HepG2 (cell line): ENCODE measurements at regions not wholly inside any gene's neighbourhood (a gene's known extent, or its start where the extent isn't known, plus 50 kb on each side); places are given as distances from the start of the nearest gene placed in this dataset.

Source experiments
- ATAC-seq: fragments of 200-7000 bp; cut with Tn5 transposase; 3 replicates; pipeline ENCODE4 v1.9.1; 2020; ENCODE audit warnings: mild to moderate bottlenecking, moderate library complexity
- BruUV-seq: library from RNA; stranded (reverse); fragments of 400-500 nt; replicated peaks from 2 replicates; lab custom pipeline; 2021; lab: Mats Ljungman, UMichigan
- CTCF ChIA-PET: fragments of 300-600 bp; formaldehyde crosslinking; extraction: SDS; loops from one replicate; lab custom pipeline; 2021; ENCODE audit warnings: low total read pairs, inconsistent platforms, low intra/inter-chr PET ratio; lab: Yijun Ruan, JAX
- POLR2A ChIA-PET: fragments of 350-600 bp; sonication (Branson Sonifier 250); formaldehyde crosslinking; loops from one replicate; lab custom pipeline; 2020; ENCODE audit warnings: antibody characterized with exemption, inconsistent platforms; lab: Yijun Ruan, JAX
- DNase-seq: peaks from one replicate; pipeline ENCODE4 v3.0.0-alpha.2; 2015; ENCODE audit warnings: low spot score
- FAIRE-seq: peaks from 3 replicates; lab custom pipeline; 2011; peaks lifted over from hg19 to GRCh38; lab: Jason Lieb, UNC
- H2AFZ ChIP-seq: one replicate; pipeline ENCODE4 v1.6.1; 2011; ENCODE audit warnings: low read length, inconsistent platforms
- H3K27ac ChIP-seq: fragments of 300-600 bp; 3 replicates; pipeline ENCODE4 v1.8.0; 2011; ENCODE audit warnings: mixed run types, mild to moderate bottlenecking, mixed read lengths, low read length, inconsistent platforms; ENCODE audit not compliant: insufficient read depth; ENCODE audit errors: extremely low read length
- H3K27me3 ChIP-seq, 2 experiments: fragments of 200-600 bp in 1 of 2; 2 replicates in 1 of 2; 3 replicates in 1 of 2; pipeline versions ENCODE4 v1.6.0 to v1.8.0; 2011; ENCODE audit warnings: low read length in 2 of 2, mild to moderate bottlenecking in 2 of 2, moderate library complexity in 2 of 2, inconsistent platforms in 1 of 2; ENCODE audit not compliant: insufficient read depth in 2 of 2, control insufficient read depth in 1 of 2
- H3K36me3 ChIP-seq, 2 experiments: fragments of 200-600 bp in 1 of 2; replicated peaks in 1 of 2; 2 replicates in 1 of 2; 3 replicates in 1 of 2; pipeline versions ENCODE4 v1.5.1 to v1.8.0; 2011; ENCODE audit warnings: low read length in 2 of 2, inconsistent platforms in 1 of 2; ENCODE audit not compliant: insufficient read depth in 2 of 2, control insufficient read depth in 1 of 2
- H3K4me1 ChIP-seq: 2 replicates; pipeline ENCODE4 v1.5.1; 2012; ENCODE audit warnings: low read length, inconsistent platforms; ENCODE audit not compliant: insufficient read depth
- H3K4me2 ChIP-seq: 2 replicates; pipeline ENCODE4 v1.6.0; 2011; ENCODE audit warnings: low read depth, low read length, inconsistent platforms
- H3K4me3 ChIP-seq, 3 experiments: fragments of 200-600 bp in 1 of 3; sonication (generic), shearing (Covaris generic) in 1 of 3; replicated peaks in 1 of 3; 2 replicates each; pipeline ENCODE4 v1.5.1; 2011 to 2016; ENCODE audit warnings: low read length in 3 of 3, inconsistent platforms in 2 of 3, low read depth in 2 of 3, mild to moderate bottlenecking in 2 of 3, control low read depth in 1 of 3, mixed read lengths in 1 of 3; ENCODE audit not compliant: insufficient read depth in 1 of 3
- H3K79me2 ChIP-seq: one replicate; pipeline ENCODE4 v1.6.1; 2011; ENCODE audit warnings: low read length, inconsistent platforms; ENCODE audit not compliant: insufficient read depth
- H3K9ac ChIP-seq: 2 replicates; pipeline ENCODE4 v1.6.0; 2011; ENCODE audit warnings: mild to moderate bottlenecking, low read depth, low read length, inconsistent platforms; ENCODE audit not compliant: insufficient read depth
- H3K9me3 ChIP-seq: 2 replicates; pipeline ENCODE4 v1.5.1; 2012; ENCODE audit warnings: mild to moderate bottlenecking, low read length
- H4K20me1 ChIP-seq: 2 replicates; pipeline ENCODE4 v1.6.0; 2011; ENCODE audit warnings: inconsistent platforms, mild to moderate bottlenecking, low read length, moderate library complexity; ENCODE audit not compliant: insufficient read depth
- ATRX ChIP-seq: sonication (generic); formaldehyde crosslinking; IDR thresholded peaks from 2 replicates; pipeline ENCODE4 v1.4.0; 2020; ENCODE audit warnings: missing genetic modification reagents, borderline replicate concordance
- KLF6 ChIP-seq: IDR thresholded peaks from 2 replicates; pipeline ENCODE4 v1.8.0; 2016; ENCODE audit warnings: missing biosample characterization, missing genetic modification reagents
- NFIC ChIP-seq: IDR thresholded peaks from 2 replicates; pipeline ENCODE4 v1.6.1; 2012; ENCODE audit warnings: mild to moderate bottlenecking, low read length, inconsistent platforms
- PITX1 ChIP-seq: sonication (generic); formaldehyde crosslinking; IDR thresholded peaks from 2 replicates; pipeline ENCODE4 v1.5.1; 2020; ENCODE audit warnings: mild to moderate bottlenecking, missing genetic modification reagents
- POLR2G ChIP-seq: fragments of 200-400 bp; formaldehyde crosslinking; IDR thresholded peaks from 2 replicates; pipeline ENCODE4 v1.6.1; 2018; ENCODE audit warnings: mild to moderate bottlenecking, low read depth, low read length, moderate library complexity
- SOX6 ChIP-seq, 2 experiments: fragments of 450-650 bp in 1 of 2; sonication (generic) in 1 of 2; formaldehyde crosslinking in 1 of 2; IDR thresholded peaks; 2 replicates each; pipeline versions ENCODE4 v1.4.0 to v1.6.1; 2017 to 2020; ENCODE audit warnings: antibody characterized with exemption in 1 of 2, mild to moderate bottlenecking in 1 of 2, missing genetic modification reagents in 1 of 2
- TBL1XR1 ChIP-seq: fragments of 150-350 bp; IDR thresholded peaks from 2 replicates; pipeline ENCODE4 v1.6.1; 2014; ENCODE audit warnings: borderline replicate concordance, low read length; ENCODE audit not compliant: partially characterized antibody
- ZKSCAN5 ChIP-seq: sonication (generic); formaldehyde crosslinking; IDR thresholded peaks from 2 replicates; pipeline ENCODE4 v1.5.1; 2020; ENCODE audit warnings: mild to moderate bottlenecking, missing genetic modification reagents
- ZNF260 ChIP-seq: sonication (generic); formaldehyde crosslinking; IDR thresholded peaks from 2 replicates; pipeline ENCODE4 v1.4.0; 2020; ENCODE audit warnings: missing genetic modification reagents, low read depth, mild to moderate bottlenecking, borderline replicate concordance
- ZNF280B ChIP-seq: sonication (generic); formaldehyde crosslinking; IDR thresholded peaks from 2 replicates; pipeline ENCODE4 v1.5.0; 2020; ENCODE audit warnings: missing genetic modification reagents, mild to moderate bottlenecking, borderline replicate concordance
- ZNF460 ChIP-seq: sonication (generic); formaldehyde crosslinking; IDR thresholded peaks from 2 replicates; pipeline ENCODE4 v1.5.1; 2020; ENCODE audit warnings: missing genetic modification reagents, mild to moderate bottlenecking, borderline replicate concordance
- WGBS: methylation state at CpG from one replicate; pipeline ENCODE4 v1.1.6; 2017; ENCODE audit warnings: low lambda C conversion rate; 5-methylcytosine and 5-hydroxymethylcytosine counted together
- in situ Hi-C: cut with HindIII; loops from 2 replicates; pipeline ENCODE4 v1.10.0; 2017; ENCODE audit warnings: low pct_unique_long_range_greater_than_20kb; ENCODE audit not compliant: extremely low pct_ligation_motif_present
- intact Hi-C: fragments of 100-400 bp; cut with micrococcal nuclease; formaldehyde crosslinking; loops from one replicate; pipeline ENCODE4 v1.10.0; 2022; ENCODE audit not compliant: unreplicated experiment
- TF ChIP-seq, protein P1 (sequence below): sonication (generic); formaldehyde crosslinking; IDR thresholded peaks from 2 replicates; pipeline ENCODE4 v1.4.0; 2020; ENCODE audit warnings: missing genetic modification reagents, borderline replicate concordance
- TF ChIP-seq, protein P2 (sequence below): sonication (generic); formaldehyde crosslinking; IDR thresholded peaks from 2 replicates; pipeline ENCODE4 v1.4.0; 2020; ENCODE audit warnings: missing genetic modification reagents

DNA sequence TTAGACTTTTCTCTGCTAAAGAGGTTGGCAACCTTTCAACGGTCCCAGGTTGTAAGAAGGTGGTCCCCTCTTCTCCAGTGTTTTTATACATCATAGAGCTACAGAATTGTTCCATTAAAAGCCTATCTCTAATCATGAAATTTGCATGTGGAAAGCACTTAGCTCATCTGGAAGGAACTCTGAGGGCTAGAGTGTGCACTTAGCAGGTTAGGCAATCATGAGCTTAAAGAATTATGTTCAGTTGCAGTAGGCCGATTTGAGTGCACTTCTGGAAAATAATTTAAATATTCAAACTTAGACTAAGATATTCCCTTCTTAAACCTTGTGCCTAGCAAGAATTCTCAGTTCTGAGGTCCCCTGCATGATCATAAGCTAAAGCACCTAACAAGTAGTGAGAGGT lies 468.7 kb downstream of the SPATA31D1 start:
- POLR2A ChIA-PET = no interaction called here
- intact Hi-C loops (no loop called here), in situ Hi-C loops (no loop called here)
- FAIRE-seq = no peak
- BruUV-seq = no TSS peak
- no peaks in the 10 kb centered on the region for H3K27me3 ChIP-seq
- peaks cover 5% of the 10 kb centered on the region; the same call in 1 of the 2 replicates for H3K9me3 ChIP-seq
- CTCF ChIA-PET = interaction anchor here (0.6 kb wide), 1 partner anchor 675 kb away, joined by 4 read pairs; no protein-coding TSS in a partner anchor
- H3K79me2 ChIP-seq = no peaks in the 10 kb centered on the region
- no peaks in the 10 kb centered on the region for H4K20me1 ChIP-seq
- no peak overlapping the region for H3K9ac ChIP-seq
- H3K4me2 ChIP-seq = no peak overlapping the region
- no peak overlapping the region for H2AFZ ChIP-seq
- WGBS = 12% methylated on average over 2 of the region's 2 CpGs
- H3K27ac ChIP-seq = no peak overlapping the region
- no peak for ATAC-seq
- no peak for DNase-seq
- peaks cover 13% of the 10 kb centered on the region for H3K4me1 ChIP-seq
- no peak for TF ChIP-seq TBL1XR1
- no peak for TF ChIP-seq ZNF260 (CRISPR knock-in tag)
- no peak for TF ChIP-seq NFIC
- TF ChIP-seq PITX1 (CRISPR knock-in tag) = no peak
- TF ChIP-seq ATRX = no peak
- TF ChIP-seq, protein P1, sequence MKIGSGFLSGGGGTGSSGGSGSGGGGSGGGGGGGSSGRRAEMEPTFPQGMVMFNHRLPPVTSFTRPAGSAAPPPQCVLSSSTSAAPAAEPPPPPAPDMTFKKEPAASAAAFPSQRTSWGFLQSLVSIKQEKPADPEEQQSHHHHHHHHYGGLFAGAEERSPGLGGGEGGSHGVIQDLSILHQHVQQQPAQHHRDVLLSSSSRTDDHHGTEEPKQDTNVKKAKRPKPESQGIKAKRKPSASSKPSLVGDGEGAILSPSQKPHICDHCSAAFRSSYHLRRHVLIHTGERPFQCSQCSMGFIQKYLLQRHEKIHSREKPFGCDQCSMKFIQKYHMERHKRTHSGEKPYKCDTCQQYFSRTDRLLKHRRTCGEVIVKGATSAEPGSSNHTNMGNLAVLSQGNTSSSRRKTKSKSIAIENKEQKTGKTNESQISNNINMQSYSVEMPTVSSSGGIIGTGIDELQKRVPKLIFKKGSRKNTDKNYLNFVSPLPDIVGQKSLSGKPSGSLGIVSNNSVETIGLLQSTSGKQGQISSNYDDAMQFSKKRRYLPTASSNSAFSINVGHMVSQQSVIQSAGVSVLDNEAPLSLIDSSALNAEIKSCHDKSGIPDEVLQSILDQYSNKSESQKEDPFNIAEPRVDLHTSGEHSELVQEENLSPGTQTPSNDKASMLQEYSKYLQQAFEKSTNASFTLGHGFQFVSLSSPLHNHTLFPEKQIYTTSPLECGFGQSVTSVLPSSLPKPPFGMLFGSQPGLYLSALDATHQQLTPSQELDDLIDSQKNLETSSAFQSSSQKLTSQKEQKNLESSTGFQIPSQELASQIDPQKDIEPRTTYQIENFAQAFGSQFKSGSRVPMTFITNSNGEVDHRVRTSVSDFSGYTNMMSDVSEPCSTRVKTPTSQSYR (CRISPR knock-in tag) = no peak
- no peak for TF ChIP-seq KLF6
- no peak for TF ChIP-seq ZNF280B (CRISPR knock-in tag)
- no peak for TF ChIP-seq ZNF460
- TF ChIP-seq, protein P2, sequence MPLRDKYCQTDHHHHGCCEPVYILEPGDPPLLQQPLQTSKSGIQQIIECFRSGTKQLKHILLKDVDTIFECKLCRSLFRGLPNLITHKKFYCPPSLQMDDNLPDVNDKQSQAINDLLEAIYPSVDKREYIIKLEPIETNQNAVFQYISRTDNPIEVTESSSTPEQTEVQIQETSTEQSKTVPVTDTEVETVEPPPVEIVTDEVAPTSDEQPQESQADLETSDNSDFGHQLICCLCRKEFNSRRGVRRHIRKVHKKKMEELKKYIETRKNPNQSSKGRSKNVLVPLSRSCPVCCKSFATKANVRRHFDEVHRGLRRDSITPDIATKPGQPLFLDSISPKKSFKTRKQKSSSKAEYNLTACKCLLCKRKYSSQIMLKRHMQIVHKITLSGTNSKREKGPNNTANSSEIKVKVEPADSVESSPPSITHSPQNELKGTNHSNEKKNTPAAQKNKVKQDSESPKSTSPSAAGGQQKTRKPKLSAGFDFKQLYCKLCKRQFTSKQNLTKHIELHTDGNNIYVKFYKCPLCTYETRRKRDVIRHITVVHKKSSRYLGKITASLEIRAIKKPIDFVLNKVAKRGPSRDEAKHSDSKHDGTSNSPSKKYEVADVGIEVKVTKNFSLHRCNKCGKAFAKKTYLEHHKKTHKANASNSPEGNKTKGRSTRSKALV (CRISPR knock-in tag) = no peak
- no peak for TF ChIP-seq POLR2G
- TF ChIP-seq SOX6 (IDR thresholded peaks at IDR 0.05) = no peak
- TF ChIP-seq SOX6 (CRISPR knock-in tag; IDR thresholded peaks at IDR 0.05) = no peak
- no peak for TF ChIP-seq ZKSCAN5 (CRISPR knock-in tag)
- H3K36me3 ChIP-seq = no peaks in the 10 kb centered on the region
- H3K4me3 ChIP-seq = no peak overlapping the region
